PFSK-1 (cell line): ENCODE measurements at regions not wholly inside any gene's neighbourhood (a gene's known extent, or its start where the extent isn't known, plus 50 kb on each side); places are given as distances from the start of the nearest gene placed in this dataset.

Source experiments
- FOXP2 ChIP-seq: optimal IDR thresholded peaks from 2 replicates; pipeline ENCODE3; 2011; ENCODE audit warnings: borderline replicate concordance, control low read depth, inconsistent platforms; ENCODE audit not compliant: insufficient read depth; ENCODE audit errors: extremely low read length, extremely low read depth
- POLR2AphosphoS5 ChIP-seq: IDR thresholded peaks from 2 replicates; pipeline ENCODE4 v1.6.1; 2012; ENCODE audit warnings: low read depth, mild to moderate bottlenecking, control low read depth, low read length, moderate library complexity
- REST ChIP-seq, 2 experiments: IDR thresholded peaks; 2 replicates each; pipeline versions ENCODE4 v1.6.1 to v1.8.0; 2011 to 2012; ENCODE audit warnings: low read depth in 2 of 2, low read length in 2 of 2, control low read depth in 1 of 2, inconsistent platforms in 1 of 2, mild to moderate bottlenecking in 1 of 2, moderate library complexity in 1 of 2; ENCODE audit not compliant: insufficient read depth in 1 of 2
- SIN3A ChIP-seq: IDR thresholded peaks from 2 replicates; pipeline ENCODE4 v1.6.1; 2012; ENCODE audit warnings: mild to moderate bottlenecking, low read length, moderate library complexity, borderline replicate concordance; ENCODE audit not compliant: insufficient read depth
- TAF1 ChIP-seq: IDR thresholded peaks from 2 replicates; pipeline ENCODE4 v1.6.1; 2012; ENCODE audit warnings: low read length, control low read depth, borderline replicate concordance; ENCODE audit not compliant: insufficient read depth

GRCh38 chr9:18385696-18386490 lies 88.1 kb upstream of the ADAMTSL1 start:
- no peak for TF ChIP-seq POLR2AphosphoS5
- no peak for TF ChIP-seq REST (IDR thresholded peaks at IDR 0.05; ENCODE audit: insufficient read depth in 1 of 2, low read depth in 2 of 2, low read length in 2 of 2)
- no peak for TF ChIP-seq TAF1
- TF ChIP-seq FOXP2, result no peak
- TF ChIP-seq SIN3A, result no peak
